NCI-H2196 (cell line): ENCODE measurements at regions not wholly inside any gene's neighbourhood (a gene's known extent, or its start where the extent isn't known, plus 50 kb on each side); places are given as distances from the start of the nearest gene placed in this dataset.

ENCODE experiments used
- DNase-seq: peaks from one replicate; lab custom pipeline; 2025; ENCODE audit not compliant: unreplicated experiment; lab: John Stamatoyannopoulos, UW

DNA sequence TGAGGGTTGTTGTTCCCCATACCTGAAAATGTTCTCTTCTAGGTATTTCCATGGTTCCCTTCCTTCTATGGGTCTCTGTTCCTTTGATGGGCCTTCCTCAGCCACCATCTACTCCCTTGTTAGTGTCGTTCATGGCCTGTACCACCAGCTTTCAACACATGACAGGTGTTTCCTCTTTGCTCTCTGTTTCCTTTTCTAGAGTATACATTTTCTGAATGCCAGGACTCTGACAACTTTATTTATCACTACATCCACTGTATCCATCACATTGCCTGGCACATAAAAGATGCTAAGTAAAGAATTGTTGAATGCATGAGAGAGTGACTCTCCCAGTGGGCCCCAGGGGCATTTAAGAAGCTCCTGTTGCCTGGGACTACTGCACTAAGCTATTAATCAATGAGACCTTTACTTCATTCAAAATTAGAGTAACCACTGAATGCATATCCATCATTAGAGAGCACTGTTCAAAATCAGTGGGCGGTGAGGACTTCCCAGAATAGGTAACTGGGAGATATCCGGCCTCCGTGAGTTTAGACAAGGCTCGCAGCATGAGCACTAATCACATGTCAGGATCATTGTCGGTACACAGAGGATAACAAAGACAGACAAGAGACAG is 255.0 kb downstream of the CBLN1 start:
- DNase-seq: no peak

DNA sequence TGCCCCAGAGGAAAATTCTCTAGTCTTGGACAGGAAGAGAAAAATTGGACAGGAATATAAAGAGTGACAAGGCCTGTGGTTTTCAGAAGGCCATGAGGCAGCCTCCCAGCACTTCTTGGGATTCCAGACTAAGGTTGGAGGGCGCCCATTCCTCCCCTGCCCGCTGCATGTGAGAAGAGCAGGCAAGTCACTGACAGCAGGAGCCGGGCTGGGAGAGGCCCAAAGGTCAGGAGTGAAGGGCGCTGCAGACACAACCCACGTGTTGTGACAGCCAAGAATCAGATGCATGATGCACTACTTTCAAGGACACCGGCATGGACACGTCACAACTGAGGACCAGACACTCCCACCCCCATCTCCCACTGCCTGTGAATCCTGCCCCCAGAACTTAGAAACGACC is 256.7 kb downstream of the CBLN1 start:
- no peak for DNase-seq

DNA sequence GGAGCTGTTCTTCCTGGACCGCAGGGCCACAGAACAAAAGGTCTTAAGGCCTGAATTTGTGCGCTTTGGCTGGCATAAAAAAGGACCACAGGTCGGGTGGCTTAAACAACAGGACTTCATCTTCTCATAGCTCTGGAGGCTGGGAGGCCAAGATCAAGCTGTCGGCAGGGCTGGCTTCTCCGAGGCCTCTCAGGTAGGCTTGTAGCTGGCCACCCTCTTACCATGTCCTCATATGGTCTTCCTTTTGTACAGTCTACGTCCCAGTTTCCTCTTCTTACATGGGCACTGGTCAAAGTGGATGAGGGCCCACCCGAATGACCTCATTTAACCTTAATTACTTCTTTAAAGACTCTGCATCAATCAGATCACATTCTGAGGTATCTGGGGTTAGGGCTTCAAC is 257.6 kb downstream of the CBLN1 start:
- DNase-seq: no peak

DNA sequence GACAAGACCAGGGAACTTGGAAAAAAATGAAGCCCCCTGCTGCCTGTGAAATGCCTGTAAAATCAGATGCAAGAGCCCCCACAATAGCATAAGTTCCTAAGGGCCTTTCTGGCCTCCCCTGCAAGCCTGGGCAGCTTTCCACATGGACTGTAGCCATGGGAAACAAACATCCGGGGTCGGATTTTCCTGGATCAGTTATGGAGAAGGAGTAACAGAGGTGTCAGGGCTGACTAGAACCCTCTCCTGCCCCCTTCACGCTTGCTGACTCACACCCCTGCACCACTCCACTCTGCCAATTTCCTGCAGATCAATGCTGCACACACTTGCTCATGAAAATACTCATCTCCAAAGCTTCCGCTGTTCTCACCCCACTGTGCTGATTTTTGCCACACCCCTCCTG is 258.6 kb downstream of the CBLN1 start:
- no peak for DNase-seq

DNA sequence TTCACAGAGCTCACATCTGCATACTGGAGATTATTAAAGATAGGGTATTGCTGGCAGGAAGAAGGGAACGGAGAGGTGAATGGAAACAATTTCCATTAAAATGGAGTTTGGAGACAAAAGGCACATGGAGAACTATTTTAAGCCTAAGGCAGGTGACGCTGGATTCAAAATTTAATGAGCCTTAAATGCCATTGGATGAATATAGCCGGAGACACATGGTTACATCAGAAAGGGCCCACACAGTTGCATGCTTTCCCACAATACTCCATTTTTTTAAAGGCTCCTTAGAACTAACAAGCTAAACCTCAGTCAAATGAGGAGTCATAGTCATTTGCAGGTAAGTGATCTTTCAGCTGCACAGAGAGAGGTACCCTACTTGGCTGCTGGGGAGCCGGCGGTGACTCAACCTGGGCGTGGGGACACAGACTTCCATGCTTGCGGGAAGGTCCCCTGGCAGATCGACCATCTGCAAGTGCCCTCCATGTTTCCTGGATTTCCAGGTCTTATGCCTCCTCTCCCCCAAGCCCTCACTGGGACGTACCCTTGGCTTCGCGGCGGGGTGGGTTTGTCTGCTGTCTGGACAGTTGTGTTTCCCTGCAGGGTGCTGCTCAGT is 259.2 kb downstream of the CBLN1 start:
- DNase-seq: no peak

DNA sequence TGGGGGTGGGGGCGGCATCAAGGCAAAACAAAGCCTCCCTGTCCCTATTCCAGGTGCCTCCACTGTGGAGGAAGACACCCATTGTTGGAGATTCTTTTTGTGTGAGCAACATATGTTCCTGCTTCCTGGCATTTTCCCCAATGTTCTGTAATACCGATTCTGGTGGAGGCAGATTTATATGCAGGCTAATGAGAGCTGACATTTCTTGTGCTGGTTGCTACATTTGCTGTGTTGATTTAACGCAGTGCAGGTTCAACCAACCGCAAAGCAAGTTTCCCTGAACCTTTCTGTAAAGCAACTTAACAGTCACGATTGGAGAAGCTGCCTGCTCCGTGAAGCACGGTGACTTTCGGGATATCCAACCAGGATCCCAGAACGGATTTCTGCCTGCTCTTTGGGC is 260.5 kb downstream of the CBLN1 start:
- DNase-seq: no peak

DNA sequence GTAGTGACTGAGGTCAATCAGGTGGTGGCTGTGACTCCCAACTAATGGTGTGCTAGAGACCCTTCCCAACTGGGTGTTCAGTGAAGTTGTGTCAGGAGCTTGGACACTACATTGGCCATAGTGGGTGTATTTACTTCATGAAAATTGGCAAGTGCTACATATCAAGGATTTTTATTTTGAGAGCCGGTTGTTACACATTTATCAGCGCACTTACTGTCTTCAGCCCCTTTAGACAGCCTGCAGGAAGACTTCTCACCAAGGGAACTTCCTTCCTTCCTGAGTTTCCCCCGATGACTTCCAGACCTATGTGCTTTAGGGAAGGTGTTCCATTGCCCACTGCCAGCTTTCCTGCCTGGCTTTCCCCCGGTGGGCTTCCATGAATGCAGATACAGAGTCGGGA is 261.2 kb downstream of the CBLN1 start:
- DNase-seq: no peak

DNA sequence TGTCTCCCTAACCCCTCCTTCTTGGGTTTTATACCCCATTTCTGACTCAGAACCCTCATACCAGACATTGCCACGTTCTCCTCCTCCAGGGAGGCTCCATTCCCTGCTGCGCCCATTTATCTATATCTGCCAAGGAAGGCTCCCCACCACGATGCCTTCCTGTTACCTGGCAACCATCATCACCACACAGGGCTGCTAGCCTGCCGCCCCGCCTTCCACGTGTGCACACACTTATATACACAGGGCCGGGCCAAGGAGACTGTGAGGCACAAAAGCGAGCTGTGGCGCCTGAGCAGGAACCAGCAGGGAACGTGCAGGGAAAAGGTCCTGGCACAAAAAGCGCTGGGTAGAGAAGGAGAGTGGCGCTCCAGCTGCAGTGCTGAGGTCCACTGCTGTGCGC is 261.8 kb downstream of the CBLN1 start:
- no peak for DNase-seq

DNA sequence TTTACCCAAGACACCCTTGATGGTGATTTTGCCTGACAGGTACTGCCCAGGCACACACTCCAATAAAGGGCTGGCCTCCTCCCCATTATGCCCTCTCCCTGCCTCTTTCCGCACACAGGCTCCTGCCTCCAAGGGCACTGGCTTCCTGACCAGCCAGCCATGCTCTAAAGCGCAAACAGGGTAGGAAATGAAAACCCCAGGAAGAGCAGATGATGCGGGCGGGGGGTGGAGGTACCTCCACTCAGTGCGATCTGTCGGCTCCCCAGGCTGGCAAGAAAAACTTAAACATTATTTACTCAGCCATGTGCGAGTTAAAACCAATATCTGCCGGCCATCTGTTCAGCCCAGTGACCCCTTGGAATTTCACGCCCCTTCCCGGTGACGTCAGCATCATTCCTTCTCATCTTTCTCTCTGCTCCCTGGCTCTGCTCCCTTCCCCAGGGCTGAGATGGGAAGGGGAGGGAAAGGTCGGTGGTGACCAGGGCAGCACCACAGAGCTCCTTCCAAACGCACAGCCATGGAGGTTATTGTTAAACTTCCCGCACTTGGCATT is 262.5 kb downstream of the CBLN1 start:
- DNase-seq: no peak

DNA sequence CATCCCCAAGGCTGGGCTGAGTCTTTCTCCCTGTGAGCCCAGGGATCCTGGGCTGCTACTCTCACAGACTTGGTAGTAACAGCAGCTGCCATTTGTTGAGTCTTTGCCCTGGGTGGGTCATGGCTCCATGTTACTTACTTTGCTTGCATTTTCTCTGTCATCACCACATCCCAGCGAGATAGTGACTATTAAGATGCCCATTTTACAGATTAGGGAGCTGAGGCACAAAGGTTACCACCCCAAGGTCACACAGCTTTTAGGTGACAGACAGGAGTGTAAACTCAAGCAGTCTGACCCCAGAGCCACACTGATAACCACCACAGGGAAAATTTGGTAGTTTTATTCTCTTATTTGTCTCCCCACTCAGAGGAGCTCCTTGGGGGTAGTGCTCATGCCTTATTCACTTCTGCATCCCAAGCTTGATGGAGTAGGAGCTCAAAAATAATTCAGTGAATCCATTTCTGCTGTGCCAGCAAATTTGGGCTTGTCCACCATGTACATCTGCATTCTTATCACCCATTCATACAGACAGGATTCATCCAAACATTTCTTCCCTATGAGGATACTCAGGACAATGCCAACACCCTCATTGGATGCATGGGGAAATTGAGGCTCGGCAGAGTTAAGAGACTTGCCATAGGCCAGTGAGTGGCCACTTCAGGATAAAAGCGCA is 263.2 kb downstream of the CBLN1 start:
- DNase-seq: no peak

DNA sequence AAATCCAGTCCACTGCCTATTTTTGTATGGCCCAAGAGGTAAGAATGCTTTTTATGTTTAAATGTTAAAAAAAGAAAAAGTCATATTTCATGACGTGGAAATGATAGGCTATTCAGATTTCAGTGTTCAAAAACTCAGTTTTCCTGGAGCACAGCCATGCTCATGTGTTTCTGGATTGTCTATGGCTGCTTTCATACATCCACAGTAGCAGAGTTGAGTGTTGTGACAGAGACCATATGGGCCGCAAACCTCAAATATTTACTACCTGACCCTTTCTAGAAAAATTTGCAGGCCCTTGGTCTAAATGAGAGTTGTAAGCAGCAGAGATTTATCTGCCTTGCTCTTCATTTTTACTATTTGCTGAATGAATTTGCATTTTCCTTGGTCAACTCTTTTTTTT is 264.1 kb downstream of the CBLN1 start:
- no peak for DNase-seq

DNA sequence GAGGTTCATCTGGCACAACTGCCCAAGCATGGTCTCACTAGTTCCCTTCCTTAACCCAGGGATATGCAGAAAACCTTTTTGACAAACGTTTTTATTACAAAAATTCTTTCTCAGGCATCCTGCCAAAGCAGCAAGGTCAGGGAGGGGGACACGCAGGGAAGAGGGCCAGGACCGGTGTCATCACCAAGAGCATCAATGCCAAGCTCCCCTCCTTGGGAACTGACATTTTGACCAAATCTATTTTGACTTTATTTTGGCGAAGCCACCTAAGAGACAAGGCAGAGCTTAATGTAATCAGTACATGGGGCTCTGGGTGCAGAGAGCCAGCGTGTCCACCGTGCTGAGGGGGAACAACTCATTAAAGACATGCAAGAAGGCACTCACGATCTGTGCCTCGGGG is 265.2 kb downstream of the CBLN1 start:
- DNase-seq: no peak

DNA sequence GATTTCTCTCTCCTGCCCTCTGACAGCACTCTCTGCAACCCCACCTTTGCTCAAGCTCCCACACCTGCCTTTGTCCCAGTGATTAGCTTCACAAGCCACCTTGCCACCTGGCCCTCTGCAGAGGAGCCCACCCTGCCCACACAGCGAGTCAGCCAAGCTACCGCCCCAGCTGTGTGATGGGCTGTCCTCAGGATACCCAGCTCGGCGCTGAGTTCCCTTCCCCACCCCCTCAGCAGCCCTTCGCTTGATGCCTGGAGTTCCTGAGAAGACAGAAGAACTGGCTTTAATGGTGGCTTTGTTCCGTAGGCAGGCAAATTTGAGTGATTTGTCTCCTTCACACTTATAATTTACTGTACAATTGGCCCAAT is 266.4 kb downstream of the CBLN1 start:
- no peak for DNase-seq

DNA sequence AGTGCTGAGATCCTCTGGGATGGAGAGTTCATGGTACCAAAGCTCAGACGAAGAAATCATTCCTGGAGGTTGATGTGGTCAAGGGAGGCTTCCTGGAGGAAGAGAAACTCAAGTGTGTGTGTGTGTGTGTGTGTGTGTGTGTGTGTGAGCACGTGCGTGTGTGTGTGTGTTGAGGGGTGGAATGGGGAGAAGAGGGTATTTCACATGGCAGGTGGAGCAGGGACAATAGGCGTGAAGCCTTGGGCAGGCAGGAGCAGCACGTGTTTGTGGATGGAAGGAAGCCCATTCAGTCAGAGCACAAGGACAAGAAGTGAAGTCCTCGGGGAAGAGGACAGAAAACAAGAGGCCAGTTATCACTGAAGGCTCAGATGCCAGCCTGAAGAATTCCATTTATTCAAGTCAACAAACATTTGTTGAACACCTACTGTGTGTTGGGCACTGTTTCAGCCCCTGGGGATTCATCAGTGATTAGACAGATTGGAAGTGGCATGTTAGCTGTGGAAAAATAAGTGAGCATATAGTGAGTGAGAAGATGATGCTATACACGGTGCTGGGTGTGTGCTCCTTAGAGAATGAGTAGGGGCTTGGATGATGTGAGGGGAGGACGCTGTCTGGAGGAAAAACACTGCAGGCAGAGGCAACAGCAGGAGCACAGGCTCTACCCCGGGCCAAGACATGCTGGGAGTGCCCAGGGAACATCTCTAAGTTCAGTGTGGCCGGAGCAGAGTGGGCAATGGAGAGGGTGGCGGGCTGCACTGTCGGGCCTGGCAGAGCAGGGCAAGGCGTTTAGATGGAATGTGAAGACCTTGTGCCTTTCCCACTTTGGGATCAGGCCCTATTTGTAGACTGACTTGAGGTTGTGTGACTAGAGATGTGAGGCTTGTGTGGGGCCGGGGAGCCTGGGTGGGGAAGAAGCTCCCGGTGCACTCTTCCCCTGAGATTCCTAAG is 267.1 kb downstream of the CBLN1 start:
- no peak for DNase-seq

DNA sequence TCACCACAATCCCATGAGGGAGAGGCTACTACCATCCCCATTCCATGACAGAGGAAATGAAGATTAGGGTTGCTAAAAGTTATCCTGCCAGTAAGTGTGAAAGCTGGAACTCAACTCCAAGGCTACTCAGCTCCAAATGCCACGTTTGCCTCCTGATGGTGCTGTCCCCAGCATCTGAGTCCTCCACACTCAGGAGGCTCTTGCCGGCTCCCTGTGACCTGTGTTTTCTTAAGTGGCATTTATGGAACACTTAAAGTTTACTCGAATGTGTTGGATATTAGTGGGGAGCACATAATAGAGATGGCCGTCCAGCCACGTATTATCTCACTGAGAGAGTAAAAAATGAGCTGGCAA is 267.9 kb downstream of the CBLN1 start:
- no peak for DNase-seq

DNA sequence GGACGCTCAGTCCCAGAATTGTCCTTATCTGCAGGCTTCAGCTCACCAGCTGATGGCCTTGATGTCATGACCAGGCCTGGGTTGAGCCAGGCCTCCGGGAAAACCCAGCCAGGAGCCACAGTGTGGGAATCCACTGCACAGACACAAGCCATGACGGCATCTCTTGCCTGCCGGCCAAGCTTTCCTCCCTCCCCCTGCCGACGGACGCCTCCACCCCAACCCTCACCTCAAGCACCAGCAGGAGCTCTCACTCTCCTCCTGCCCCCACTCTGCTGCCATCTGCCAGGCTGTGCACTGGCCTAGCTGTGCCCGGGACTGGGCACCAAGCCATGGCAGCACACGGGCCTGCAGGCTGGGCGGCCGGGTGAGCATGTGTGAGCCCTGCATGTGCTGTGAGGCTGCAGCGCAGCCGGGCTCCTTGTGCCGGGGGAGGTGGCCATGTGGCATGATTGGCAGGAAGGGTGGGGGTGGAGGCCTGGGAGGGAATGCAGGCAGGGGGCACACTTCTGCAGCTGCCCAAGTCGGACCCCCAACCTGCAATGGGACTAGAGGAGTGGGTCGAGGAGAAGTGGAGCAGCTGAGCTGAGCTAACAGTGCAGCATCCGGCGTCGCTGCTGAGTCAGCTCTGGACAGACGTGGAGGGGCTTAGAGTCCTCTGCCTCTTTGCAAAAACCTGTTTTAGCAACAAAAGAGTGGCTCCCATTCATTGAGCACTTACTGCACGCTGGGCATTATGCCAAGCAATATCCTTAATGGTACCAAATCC is 268.5 kb downstream of the CBLN1 start:
- no peak for DNase-seq

DNA sequence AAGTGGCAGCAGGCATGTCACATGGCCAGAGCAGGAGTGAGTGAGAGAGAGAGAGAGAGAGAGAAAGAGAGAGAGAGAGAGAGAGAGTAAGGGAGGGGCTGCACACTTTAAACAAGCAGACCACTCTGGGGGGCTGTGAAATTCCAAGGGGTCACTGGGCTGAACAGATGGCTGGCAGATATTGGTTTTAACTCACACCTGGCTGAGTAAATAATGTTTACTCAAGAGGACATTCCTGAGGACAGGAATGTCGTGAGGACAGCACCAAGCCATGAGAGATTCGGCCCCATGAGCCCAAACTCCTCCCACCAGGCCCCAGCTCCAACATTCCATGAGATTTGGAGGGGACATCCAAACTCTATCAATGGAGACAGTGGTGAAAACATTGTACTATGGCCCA is 269.7 kb downstream of the CBLN1 start:
- no peak for DNase-seq

DNA sequence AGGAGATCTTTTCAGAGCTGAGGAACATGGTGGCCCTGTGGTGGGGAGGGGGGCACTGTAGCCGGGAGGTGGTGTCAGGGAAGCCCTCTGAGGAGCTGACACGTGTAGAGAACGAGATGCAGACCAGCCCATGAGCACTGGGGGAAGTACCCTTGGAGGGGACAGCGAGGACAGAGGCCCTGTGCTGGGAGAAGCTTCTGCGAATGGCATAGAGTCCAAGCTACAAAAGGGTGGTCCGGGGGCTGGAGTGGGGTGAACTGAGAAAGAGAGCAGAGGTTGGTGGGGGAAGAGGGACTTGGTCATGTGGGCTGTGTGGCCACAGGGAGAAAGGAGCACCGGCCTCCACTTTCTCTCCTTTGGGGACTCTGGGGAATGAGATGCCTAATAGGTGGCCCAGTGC is 270.8 kb downstream of the CBLN1 start:
- DNase-seq: no peak

DNA sequence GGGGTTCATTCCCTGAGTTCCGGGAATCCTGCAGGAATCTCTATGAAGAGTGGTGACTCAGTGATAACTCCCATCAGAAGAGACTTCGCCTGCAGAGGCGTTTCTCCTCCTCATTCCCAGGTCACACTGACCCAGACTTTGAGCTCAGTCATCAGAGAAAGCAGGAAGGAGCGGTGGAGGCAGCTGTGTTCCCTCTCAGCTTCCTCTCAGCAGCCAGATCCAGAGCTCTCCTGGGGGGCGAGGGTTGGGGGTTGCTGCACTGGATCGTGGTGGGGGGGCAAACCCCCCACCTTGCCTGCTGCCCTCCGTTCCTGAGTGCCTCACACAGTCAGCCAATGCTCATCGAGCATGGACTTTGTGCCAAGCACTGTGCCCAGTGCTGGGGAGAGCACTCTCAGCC is 271.2 kb downstream of the CBLN1 start:
- no peak for DNase-seq

DNA sequence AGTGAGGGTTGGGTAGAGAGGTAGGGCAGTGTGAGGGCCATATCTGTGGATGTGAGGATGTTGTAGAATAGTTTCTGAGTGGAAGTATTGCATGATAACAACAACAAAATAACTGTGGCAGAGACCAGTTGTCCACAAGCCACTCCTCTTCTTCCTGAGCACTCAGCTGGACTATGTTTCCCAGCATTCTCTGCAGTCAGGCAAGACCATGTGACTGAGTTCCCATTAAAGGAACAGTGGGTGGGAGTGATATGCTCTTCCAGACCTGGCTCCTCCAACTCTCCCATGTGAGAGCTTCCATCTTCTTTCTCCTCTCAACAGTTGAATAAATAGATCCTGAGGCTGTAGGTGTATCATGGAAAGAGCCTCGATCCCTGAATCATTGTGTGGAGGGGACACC is 272.4 kb downstream of the CBLN1 start:
- no peak for DNase-seq

DNA sequence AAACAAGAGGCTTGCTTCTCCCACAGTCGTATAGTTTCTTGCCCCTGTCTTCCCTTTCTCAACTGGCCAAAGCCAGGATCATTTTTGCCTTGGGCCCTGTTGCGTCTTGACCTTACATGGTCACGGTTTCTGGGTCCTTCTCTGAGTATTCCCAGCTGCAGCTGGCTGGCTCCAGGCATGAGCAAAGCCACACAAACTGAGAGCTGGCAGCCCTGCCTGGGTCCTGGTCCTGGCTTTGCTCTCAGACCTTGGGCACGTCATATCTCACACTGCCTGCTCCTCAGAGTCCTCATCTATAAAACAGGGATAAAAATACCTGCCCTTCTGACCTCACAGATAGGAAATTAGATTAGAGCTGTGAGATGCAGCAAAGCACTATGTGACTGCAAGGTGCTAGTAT is 277.6 kb downstream of the CBLN1 start:
- DNase-seq: no peak
